Prostate gland (tissue), 2 donors: ENCODE measurements at regions not wholly inside any gene's neighbourhood (a gene's known extent, or its start where the extent isn't known, plus 50 kb on each side); places are given as distances from the start of the nearest gene placed in this dataset.

Experiments
- POLR2A ChIP-seq: fragments of 450-650 bp; IDR thresholded peaks from one replicate; pipeline ENCODE4 v1.6.1; 2016; ENCODE audit warnings: antibody characterized with exemption, mild to moderate bottlenecking
- TF ChIP-seq, protein P1 (sequence below), 4 experiments: fragments of 200-600 bp in 2 of 4; fragments of 450-650 bp in 2 of 4; sonication (generic) in 2 of 4; IDR thresholded peaks; 1 replicate in 3 of 4; 2 replicates in 1 of 4; pipeline ENCODE4 v1.5.1; 2016 to 2019; ENCODE audit warnings: antibody characterized with exemption in 4 of 4, mild to moderate bottlenecking in 2 of 4, moderate library complexity in 2 of 4

DNA sequence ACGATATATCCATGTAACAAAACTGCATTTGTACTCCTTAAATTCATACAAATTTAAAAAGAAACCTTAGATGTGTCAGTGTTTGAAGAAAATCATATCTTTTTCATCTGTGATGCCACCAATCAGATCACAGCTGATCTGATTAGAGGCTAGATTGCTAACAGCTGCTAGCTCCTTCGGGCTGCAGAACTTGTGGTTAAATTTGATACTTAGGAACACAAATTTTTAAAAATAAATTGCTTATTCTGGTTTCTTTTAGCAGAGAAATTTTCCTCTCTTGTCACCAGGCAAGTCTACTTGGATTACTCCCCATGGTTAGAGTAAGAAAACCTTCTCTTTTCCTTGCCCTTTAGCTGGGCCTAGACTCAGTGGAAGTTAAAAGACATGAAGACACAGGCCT, 94.6 kb upstream of the RANBP6 start:
- TF ChIP-seq, protein P1, sequence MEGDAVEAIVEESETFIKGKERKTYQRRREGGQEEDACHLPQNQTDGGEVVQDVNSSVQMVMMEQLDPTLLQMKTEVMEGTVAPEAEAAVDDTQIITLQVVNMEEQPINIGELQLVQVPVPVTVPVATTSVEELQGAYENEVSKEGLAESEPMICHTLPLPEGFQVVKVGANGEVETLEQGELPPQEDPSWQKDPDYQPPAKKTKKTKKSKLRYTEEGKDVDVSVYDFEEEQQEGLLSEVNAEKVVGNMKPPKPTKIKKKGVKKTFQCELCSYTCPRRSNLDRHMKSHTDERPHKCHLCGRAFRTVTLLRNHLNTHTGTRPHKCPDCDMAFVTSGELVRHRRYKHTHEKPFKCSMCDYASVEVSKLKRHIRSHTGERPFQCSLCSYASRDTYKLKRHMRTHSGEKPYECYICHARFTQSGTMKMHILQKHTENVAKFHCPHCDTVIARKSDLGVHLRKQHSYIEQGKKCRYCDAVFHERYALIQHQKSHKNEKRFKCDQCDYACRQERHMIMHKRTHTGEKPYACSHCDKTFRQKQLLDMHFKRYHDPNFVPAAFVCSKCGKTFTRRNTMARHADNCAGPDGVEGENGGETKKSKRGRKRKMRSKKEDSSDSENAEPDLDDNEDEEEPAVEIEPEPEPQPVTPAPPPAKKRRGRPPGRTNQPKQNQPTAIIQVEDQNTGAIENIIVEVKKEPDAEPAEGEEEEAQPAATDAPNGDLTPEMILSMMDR (IDR thresholded peaks at IDR 0.05): no peak
- TF ChIP-seq POLR2A: no peak
